ENCODE measurements at regions not wholly inside any gene's neighbourhood (a gene's known extent, or its start where the extent isn't known, plus 50 kb on each side); places are given as distances from the start of the nearest gene placed in this dataset.
A peak's percentile ranks its signal among the peaks of the same experiment; 100 is the strongest.
"Not testable (repeated sequence)": the region's sequence is repeated elsewhere in the genome, so short reads cannot be mapped to it uniquely, and the experiment has no call there.

DNA sequence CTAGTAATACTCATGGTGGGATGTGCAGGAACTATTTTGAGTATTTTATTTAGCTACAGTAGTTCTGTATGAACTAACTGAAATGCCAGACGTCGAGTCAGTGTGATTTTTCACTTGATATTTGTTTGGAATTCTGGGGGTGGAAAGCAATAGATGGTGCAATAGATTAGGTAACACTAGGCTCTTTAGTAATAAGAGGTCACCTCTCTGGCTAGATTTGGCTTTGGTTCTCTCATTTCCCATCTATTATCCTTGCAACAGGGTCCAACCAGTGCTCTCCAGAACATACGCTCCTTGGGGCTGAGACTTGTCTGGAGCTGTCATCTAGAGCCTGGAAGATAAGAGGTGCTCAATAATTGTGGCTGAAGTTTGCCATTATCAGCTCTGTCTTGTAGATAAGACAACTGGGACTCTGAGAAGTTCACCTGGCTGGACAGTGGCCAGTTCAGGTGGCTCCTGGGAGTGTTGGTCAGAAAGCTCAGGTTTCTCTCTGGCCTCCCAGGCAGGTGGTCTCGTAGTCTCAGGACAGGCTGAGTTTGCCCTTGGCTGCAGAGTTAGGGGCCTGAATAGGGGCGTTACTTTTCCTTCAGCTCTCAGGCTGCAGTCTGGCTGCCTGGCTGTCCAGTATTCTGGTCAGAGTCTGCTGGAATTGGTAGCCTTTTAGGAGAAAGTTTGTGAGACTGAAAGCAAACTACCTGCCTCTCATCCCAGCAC, 277.5 kb upstream of the RGMA start:
- no peak for DNase-seq (ENCODE audit: low spot score)

DNA sequence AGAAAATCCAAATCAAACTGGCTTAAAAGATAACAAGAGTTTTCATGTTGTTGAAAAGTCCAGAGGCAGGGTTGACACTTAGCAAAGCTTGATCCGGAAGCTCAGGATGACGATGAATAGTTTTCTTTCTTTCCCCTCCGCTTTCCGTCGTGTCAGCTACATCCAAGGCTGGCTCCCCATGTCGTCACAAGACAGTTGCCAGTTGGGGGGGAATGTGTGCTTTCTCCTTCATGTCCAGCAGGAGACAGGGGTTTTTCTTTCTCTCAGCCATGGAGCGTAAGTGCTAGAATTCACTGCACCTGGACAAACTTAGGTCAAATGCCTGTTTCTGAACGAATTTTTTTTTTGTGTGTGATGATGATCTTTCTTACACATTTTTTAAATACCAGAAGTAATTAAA, 273.8 kb upstream of the RGMA start:
- no peak for DNase-seq (ENCODE audit: low spot score)

DNA sequence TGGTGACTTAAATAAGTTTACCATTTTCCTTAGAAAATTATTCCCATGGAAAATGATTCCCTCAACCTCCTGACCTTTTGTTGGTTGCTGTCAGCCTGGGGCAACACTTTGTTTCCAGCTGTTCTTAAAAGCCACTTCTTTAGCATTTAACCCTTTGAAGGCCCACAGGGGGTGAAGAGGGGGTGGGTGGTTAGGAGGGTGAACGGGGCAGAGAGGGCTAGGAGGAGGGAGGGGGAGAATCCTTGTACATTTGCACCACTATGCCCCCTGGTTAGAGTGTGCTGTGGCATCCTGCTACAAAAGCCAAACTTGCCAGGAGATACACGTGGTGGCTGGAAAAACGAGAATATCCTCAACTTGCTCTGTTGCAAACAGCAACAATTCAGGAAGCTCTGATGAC, 273.2 kb upstream of the RGMA start:
- DNase-seq (ENCODE audit: low spot score): no peak

DNA sequence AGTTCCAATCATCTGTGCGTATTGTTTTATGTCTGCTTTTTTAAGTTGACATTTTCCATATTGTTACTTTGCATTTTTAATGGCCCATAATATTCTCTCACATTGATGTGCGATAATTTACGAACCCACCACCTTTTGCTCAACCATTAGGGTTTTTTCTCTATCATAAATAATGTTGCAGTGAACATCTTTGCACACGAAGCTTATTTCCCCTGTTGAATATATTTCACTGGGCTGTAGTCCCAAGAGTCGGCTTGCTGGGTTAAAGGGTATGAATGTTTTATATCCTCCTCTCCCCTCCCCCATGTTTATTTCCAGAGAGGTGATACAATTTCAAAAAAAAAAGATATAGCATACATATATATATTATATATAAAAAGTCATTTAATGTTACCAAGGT, 272.7 kb upstream of the RGMA start:
- no peak for DNase-seq (ENCODE audit: low spot score)

DNA sequence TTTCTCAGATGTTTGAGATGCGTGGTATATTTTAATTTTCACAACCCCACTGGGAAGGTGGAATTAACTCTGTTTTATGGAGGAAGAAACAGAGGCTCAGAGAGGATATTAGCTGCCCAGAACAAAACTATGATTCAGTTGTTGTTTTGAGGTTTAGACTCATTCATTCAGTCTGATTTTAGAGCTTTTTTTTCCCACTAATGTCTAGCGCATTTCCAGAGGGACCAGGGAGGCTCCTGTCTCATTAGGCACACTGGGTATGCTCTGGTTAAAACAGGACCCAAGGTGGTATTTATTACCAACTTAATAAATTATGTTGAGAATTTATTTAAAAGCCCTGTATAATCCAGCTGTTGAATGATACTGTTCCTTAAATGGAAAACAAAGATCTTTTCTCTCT, 272.0 kb upstream of the RGMA start:
- no peak for DNase-seq (ENCODE audit: low spot score)

DNA sequence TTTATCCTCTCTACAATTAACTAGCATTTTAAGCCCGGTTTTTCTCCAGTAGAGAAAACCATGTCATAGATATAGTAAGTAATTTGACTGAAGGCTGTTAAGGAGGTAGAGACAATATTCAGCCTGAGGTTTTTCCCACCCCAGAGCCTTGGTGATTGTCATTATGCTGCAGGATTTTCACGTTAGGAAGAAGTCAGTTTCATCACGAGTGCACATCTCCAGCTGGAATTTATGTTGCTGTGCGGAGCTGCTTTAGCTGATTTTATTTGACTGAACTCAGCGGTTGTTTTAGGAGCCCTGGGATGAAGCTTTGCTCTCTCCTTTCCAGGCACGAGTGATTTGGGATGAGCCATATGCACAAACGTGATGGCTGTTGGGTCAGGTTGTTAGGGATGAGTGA, 271.3 kb upstream of the RGMA start:
- no peak for DNase-seq (ENCODE audit: low spot score)

DNA sequence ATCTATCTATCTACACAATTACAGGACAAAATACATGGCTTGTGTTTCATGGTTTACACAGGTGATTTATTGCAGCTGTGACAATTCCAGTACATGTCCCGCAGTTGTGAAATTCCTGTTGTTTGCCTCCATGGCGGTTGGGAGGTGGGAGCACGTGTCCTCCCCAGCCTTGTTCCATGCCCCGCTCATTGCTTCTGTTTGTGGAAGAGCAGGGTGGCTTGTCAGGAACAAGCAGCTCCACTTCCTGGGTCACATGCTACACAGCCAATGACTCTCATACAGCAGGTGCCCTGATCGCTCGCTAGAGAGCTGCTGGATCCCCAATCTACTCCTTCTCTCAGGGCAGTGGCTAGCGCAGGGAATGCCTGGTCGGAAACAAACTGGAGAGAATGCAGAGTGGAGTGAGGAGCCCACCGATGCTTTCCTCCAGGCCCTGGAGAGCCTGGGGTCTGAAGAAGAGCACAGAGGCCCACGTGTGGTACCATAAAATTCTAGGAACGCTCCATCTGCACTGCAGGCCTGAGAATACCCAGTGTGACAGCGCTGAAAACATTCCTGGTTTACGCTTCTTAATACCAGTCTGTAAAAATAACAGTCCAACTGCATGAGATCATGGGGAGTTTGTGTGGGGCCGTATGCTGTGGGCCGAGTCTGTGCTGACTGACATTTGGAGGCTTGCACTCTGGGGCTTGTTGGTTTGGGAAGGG, 270.6 kb upstream of the RGMA start:
- DNase-seq (ENCODE audit: low spot score): peak; percentile 8

DNA sequence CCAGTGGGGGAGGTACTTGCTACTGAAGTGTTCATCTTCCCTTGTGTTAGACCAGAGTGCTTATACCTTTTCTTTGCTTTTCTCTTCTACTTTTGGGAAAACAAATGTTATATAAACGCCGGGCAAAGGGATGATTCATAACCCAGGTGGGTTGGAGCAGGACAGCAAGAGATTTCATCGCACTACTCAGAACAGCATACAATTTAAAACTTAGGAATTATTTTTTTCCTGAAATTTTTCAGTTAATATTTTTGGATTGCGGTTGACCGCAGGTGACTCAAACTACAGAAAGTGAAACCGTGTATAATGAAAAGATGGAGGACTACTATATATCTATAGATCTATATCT, 270.0 kb upstream of the RGMA start:
- DNase-seq (ENCODE audit: low spot score): no peak

DNA sequence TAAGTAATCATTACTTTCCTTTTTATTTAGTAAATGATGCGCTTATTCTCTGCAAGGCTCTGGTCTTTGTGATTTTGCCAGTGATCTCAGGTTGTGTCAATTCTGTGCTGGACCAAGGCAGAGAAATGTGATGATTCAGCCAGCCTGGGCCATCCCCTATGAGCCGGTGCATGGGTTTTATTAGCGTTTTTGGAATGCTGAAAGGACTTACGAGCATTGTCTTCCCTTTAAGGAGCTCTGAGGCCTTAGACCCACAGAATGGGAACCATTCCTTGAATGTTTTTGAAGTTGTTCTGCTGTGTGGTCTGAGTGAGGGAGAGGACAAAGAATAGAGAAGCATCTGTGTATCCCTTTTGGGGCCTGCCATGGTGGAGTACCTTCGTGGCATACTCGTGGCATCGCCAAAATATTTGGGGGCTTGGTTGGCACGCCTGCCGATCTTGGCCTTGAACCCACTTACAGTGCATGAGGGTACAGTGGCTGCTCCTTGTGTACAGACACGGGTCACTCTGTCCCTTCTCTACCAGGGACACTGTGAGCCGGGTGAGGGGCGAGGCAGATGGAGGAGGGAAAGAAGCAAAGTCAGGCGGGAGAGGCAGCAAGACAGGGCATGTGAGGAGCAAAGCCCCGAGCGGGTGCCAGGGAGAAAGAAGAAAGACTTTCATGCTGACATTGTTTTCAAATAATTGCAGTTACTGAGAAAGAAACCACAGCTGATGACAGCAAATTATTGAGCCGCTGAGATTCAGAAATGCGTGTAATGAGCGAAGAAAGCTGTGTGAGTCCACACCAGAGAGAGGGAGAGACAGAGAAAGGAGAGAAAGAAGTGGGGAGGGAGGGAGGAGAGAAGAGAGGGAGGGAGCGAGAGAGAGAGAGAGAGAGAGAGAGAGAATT, 269.4 kb upstream of the RGMA start:
- DNase-seq (ENCODE audit: low spot score): peak; percentile 68

DNA sequence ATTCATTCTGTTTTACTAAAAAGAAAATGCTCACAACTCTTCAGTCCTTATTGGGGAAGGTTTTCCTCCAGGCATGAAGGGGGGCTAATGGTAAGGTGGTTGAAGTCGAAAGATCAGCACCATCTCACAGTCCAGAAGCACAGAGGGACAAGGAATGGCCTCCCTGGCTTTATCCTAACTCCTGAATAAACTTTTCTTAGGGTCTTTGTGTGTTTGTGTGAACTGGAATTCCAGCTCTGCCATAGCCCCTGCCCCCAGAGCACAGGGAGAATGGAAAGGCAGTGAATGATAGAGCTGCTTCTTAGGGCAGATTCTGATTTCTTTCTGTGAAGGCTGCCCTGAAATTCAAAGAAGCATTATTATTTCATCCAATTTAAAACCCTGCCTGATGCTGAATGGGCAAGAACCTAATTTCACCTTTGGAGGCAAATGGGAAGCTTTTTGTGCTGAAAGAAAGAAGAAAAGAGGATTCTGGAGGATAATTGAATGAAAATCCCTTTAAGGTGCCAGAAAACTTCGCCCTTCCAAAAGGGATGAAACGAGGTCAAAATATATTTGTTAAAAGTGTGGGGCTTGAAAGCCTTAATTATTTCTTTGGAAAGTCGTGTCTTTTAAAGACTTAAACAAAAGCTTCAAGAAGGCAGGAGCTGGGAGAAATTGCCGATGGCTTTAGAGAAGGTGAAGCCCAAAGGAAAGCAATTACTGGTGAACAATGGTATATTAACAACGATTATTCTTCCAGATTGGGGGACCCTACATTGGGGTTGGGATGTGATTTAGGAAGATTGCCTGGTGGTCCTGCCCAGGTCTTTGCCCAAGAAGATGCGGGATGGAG, 259.9 kb upstream of the RGMA start:
- DNase-seq (ENCODE audit: low spot score): no peak

DNA sequence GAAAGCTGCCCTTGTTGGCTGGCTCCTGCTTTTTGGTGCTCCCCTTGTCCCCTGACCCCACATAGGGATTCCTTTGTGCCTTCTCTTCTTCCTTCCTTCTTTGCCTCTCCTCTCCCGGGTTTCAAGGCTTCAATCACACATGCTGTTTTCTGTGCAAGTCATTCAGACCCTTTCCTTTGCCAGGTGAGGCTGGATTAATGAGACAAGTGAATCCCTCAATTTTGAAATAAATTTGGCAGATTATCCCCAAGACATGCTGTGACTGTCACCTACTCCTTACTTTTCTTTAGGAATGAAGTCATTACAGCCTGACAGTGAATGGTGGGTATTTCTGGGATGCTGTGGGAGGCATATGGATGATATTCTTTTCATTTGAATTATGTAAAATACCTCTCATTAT, 259.0 kb upstream of the RGMA start:
- no peak for DNase-seq (ENCODE audit: low spot score)

DNA sequence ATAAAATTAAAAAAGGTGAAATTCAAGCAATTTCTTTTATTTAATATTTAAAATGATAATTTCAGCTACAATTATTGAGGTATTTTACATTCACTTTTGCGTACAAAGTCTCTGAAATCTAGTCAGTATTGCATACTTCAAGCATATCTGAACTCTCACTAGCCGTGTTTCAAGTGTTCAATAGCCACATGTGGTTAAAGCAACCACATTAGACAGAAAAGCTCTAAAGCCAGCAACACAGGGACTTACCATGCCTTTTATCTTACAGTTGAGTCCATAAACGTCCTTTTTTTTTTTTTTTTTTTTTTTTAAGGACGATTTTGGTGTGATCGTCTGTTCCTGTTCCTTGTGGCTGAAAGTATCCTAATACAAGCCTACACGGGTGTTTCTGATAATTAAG, 257.0 kb upstream of the RGMA start:
- no peak for DNase-seq (ENCODE audit: low spot score)

DNA sequence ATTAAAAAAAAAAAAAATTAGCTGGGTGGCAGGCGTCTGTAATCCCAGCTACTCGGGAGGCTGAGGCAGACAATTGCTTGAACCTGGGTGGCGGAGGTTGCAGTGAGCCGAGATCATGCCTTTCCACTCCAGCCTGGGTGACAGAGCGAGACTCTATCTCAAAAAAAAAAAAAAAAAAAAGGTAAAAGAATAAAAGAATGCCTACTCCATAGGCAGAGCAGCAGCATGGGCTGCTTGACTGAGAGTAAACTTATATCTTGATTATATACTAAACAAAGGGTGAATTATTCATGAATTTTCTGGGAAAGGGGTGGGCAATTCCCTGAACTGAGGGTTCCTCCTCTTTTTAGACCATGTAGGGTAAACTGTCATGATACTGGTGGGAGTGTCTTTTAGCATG, 254.4 kb upstream of the RGMA start:
- DNase-seq (ENCODE audit: low spot score): not testable (repeated sequence)

DNA sequence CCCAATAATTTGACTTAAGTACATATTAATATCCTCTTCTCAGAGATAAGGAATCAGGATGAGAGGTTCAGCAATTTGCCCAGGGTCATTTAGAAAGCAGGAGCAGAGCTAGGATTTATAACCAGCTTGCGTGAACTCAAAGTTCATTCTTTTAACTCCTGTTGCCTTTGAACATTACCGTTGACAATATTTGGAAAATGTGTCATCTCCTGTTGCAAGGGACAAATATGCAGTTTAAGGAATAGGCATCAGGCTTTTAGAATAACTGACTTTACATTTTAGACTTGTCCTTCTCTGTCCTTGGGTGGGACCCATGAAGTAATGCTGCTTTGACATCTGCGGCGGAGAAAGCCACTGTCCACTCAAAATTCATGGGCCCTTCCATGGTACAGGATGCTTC, 252.2 kb upstream of the RGMA start:
- DNase-seq (ENCODE audit: low spot score): no peak

DNA sequence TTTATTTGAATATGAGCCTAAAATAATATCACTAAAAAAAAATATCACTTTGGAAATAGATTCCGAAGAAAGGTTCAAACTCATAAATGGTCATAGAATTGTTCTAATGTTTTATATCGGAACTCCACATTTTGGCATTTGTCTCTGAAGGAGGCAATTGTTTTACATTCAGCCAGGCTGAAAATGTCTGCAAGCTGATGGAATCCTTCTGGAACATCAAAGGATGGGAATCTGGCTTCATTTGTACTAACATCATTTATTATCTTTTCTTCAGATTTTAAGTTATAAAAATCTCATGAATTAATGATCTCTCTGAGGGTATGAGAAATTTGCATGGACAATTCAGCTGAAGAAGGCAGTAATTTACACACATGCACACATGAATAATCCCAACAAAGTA, 251.4 kb upstream of the RGMA start:
- no peak for DNase-seq (ENCODE audit: low spot score)

DNA sequence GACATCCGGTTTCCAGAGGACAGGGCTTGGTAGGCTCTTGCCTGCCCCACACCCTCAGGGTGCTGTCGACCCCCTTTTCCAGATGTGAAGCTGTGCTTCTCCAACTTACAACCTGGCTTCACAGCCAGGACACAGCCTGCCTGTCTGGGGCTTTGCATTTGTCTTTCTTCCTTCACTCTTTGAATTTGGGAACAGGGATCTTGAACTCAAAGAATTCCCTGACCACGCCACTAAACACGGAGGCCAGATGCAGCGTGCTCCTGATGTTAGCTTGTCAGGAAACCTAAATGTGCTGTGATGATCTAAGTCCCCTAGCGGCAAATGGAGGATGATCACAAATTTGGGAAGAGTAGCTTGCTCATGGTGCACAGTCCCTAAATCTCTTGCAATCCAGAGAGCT, 244.8 kb upstream of the RGMA start:
- DNase-seq (ENCODE audit: low spot score): peak; percentile 49

DNA sequence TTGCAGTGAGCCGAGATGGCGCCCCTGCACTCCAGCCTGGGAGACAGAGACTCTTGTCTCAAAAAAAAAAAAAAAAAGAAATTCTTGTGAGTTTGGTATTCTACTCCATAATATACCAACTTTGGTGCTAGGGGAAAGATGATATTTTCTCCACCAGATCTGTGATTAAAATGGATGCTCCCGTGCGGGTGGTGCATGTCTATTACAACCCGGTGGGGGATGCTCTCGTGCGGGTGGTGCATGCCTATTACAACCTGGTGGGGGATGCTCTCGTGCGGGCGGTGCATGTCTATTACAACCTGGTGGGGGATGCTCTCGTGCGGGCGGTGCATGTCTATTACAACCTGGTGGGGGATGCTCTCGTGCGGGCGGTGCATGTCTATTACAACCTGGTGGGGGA, 244.1 kb upstream of the RGMA start:
- peak; percentile 35 for DNase-seq (ENCODE audit: low spot score)

DNA sequence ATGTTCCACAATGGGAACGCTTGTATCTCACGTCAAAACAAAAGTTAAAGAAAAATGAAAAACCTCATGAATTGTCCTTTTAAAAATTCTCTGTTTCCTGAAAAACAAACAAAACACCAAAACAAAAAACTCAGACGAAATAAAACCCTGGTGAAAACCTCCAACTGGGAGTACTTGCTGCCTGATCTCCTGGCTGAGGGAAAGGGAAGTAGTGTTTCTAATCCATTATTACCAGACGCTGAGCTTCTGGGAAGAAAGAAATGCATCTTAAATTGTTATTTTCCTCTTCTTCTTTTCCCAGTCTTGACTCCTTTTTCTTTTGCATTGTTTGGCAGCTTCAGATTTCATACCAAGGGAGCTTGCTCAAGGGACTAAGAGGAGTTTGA, 243.2 kb upstream of the RGMA start:
- no peak for DNase-seq (ENCODE audit: low spot score)

DNA sequence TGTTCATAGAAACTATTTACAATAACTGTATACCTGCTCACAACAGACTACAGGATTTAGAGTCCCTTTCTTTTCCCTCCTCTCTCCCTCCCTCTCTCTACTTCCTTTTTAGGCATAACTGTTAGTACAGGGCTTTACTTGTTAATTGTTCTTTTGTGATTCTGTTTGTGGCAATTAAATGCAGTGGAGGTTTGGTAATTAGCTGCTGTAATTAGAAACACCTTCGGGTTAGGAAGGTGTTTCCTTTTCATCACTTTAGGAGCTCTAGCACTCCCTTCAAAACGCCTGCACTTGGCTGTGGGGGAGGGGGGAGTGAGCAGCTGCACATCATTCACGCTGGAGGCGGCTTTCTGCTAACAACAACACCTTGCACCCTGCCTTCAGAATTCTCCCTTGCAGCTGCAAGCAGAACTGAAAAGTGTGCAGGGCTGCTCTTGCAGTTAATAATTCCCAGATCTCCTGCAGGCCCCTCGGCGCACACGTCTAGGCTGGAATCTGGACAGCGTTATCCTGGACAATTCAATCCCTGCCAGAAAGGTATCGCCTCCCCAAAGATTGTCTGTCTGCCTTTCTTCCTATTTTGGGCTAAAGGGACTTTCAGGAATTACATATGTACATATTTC, 242.6 kb upstream of the RGMA start:
- DNase-seq (ENCODE audit: low spot score): peak; percentile 41

DNA sequence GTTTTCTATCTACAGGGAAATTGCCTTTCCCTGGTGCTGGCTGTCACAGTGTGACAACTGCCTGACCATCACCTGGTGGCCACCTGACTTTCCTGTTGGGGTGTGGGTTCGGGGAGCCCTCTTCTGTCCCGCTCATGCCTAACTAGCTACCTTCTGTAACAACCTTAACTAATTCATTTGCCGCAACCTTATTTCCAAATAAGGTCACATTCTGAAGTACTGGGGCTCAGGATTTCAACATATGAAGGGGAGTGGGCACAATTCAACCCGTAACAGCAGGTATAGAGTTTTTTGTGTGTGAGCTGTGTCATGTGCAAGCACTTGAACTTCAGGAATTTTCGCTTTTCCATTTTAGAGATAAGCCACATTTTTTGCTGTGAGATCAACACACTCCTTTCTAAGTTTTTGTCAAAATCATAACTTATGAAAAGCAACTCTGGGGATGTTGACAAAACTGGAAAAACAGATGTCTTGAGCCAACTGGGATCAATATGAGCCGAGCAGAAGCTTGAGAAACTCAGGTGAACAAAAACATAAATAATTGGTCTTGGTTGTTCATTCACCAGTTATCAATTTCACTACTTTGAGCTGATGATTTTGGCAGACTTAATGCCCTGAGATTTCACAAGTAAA, 242.0 kb upstream of the RGMA start:
- peak; percentile 28 for DNase-seq (ENCODE audit: low spot score)

DNA sequence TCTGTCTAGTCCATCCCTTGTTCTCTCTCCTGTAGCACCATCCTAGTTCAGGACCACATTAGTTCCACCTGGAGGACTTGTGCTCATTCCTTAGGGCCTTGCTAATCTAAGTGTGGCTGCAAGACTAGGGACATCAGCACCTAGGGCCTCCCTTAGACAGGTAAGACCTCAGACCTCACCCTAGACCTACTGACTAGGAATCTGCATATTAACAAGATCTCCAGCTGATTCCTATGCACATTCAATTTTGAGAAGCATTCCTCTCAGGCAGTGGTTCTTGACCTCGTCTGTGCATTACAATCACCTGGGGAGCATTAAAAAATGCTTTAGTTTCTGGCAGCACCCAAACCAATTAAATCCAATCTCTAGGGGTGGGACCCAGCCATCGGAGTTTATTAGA, 238.4 kb upstream of the RGMA start:
- DNase-seq (ENCODE audit: low spot score): no peak

Measured in mesenteric fat pad (tissue), 1 donor.